Neural progenitor cell (in vitro differentiated cells): ENCODE measurements at regions not wholly inside any gene's neighbourhood (a gene's known extent, or its start where the extent isn't known, plus 50 kb on each side); places are given as distances from the start of the nearest gene placed in this dataset.

Source experiments
- EZH2 ChIP-seq: fragments of 200-600 bp; sonication (generic); IDR thresholded peaks from 2 replicates; pipeline ENCODE4 v1.6.1; 2017; ENCODE audit warnings: antibody characterized with exemption, mild to moderate bottlenecking, moderate library complexity
- TF ChIP-seq, protein P1 (sequence below): fragments of 200-600 bp; sonication (generic); IDR thresholded peaks from 2 replicates; pipeline ENCODE4 v1.5.1; 2017; ENCODE audit warnings: antibody characterized with exemption, mild to moderate bottlenecking

- TF ChIP-seq EZH2, result no peak
- TF ChIP-seq, protein P1, sequence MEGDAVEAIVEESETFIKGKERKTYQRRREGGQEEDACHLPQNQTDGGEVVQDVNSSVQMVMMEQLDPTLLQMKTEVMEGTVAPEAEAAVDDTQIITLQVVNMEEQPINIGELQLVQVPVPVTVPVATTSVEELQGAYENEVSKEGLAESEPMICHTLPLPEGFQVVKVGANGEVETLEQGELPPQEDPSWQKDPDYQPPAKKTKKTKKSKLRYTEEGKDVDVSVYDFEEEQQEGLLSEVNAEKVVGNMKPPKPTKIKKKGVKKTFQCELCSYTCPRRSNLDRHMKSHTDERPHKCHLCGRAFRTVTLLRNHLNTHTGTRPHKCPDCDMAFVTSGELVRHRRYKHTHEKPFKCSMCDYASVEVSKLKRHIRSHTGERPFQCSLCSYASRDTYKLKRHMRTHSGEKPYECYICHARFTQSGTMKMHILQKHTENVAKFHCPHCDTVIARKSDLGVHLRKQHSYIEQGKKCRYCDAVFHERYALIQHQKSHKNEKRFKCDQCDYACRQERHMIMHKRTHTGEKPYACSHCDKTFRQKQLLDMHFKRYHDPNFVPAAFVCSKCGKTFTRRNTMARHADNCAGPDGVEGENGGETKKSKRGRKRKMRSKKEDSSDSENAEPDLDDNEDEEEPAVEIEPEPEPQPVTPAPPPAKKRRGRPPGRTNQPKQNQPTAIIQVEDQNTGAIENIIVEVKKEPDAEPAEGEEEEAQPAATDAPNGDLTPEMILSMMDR, result no peak
Measured at GRCh38 chr11:38423042-38423441, 1825.0 kb upstream of the RAG2 start.
